DMS153 treated with DMSO at 0.1 percent for 48 hours (cell line): ENCODE measurements at regions not wholly inside any gene's neighbourhood (a gene's known extent, or its start where the extent isn't known, plus 50 kb on each side); places are given as distances from the start of the nearest gene placed in this dataset.
"Not testable (repeated sequence)": the region's sequence is repeated elsewhere in the genome, so short reads cannot be mapped to it uniquely, and the experiment has no call there.

ENCODE experiments used
- DNase-seq: peaks from one replicate; lab custom pipeline; 2025; ENCODE audit not compliant: unreplicated experiment; lab: John Stamatoyannopoulos, UW

DNA sequence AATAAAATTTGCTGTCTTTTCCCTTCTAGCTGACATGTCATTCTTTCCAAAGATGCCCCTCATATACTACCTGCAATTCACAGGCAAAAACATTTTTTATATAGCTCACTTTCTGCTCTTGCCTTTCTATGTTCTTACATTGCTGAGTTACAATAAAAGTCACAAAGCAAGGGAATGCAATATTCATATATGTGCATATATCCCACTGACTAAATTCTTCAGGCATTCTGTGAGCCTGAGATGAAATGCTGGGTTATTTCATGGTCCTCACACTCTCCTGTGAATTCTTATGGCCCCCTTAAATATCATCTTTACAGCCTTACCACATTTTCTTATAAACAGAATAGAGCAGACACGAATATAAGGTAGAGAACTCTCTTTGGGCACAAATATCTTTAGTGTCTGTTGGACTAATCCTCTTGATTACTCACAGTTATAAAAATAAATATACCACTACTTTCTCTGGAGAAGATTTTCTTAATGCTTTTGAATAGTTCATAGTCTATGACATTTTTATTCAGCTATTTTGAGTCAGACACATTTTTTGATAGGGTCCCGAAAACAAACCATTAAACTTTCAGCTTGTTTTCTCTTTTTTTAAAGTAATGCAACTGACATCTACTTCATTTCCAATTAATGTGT, 84.1 kb upstream of the H2AZ1 start:
- DNase-seq: no peak

DNA sequence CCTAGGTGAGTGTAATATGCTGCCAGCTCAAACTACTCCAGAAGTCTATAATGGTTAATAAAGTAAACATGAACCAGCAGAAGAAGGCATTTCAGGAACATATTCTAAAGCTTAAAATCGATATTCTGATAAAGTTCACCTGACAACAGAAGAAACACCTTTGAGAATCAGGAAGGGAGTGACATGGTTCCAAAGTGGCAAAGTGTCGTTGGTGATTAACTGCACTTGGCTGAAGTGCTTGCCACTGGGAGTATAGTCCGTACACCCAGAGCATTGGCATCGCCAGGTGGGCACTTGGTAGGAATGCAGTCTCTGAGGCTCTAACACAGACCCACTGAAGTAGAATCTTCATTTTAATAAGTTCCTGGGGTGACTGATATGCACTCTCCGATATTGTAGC, 76.0 kb upstream of the H2AZ1 start:
- no peak for DNase-seq

DNA sequence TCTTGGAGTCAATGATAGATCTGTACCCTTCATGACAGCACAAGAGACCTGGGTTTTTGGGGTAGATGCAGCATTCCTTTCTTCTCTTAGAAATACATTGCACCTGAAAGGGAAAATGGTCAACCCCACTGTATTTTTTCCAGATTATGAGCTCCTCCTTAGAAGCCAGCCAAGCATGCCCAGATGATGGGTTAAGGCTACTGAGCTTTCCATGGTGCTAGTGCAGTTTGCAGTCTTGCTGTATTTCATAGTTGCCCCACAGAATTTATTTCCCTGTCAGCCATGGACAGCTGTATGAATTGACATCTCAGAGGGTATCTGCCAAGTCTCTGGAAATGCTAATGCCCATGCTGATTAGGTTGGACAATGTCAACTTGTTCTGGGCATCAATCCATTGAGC, 73.7 kb upstream of the H2AZ1 start:
- no peak for DNase-seq

DNA sequence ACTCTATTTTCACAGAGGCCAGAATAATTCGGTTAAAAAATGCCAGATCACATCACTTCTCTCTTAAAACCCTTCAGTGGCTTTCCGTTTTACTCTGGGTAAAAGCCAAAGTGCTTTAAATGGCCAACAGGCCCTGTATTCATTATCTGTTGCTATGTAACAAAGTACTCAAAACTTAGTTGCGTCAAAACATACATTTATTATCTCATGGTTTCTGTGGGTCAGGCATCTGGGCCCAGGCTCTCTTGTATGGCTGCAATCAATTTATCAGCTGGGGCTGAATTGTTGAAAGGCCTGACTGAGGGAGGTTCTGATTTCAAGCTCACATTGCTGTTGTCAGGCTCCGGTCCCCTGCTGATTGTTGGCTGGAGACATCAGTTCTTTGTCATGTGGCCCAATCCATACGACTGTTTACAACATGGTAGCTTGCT, 72.7 kb upstream of the H2AZ1 start:
- peak; percentile 23 for DNase-seq

DNA sequence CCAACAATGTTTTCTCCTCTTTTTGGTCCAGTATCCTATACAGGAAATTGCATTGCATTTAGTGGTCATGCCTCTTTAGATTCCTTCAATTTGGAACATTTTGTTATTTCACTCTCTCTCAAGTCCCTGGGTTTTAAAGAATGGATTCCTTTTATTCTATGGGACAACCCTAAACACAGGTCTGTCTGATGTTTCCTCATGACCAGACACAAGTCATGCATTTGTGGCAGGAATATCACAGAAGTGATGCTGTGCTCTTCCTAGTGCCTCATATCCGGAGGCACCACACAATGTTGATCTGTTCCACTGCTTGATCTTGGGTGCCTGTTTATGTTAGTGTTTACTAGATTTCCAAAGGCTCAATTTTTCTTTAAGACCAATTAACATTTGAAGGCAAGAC, 69.7 kb upstream of the H2AZ1 start:
- no peak for DNase-seq

DNA sequence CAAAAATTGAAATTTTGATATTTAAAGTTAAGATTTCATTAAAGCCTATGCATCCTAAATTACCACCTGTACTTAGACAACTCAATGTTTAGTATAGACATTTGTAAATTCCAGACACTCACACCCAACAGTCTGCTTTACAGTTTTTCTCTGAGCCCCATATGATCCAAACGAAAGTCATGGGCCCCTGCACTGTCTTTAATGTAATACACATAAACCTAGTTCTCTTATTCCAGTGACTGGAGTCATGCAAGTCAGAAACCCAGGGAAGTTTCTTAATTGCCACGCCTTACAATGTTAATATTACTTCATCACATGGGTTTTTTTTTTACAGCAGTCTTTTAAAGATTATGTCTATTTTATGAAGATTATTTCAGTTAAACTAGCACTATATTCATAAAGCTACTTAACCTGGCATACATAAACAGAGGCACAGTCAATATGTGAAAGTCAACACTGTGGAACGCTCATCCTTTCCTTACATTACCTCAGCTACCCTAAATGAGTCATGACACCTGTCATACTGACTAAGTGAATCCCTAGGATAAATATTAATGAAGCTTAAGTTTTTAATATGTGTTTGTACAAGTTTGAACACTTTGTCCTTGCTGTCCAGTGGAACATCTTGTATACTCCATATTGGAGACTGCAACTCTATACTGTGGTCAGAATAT, 67.7 kb upstream of the H2AZ1 start:
- DNase-seq: no peak

DNA sequence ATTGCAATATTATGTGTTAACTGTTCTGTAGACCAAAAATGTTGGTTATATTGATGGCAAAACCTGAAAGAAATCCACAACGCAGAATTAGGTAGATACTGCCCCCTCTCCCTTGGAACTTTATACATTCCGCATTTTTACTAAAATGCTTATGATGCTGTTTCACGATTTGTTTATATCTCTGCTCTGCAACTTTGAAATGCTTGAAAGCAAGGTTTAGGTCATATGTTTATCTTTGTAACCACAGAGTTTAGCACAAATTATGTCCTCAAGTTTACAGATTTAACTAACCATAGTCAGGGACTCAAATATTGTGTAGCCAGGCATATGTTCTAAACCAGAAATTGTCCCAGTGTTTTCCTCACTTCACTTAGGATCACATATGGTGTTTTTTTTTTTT, 66.1 kb upstream of the H2AZ1 start:
- DNase-seq: no peak

DNA sequence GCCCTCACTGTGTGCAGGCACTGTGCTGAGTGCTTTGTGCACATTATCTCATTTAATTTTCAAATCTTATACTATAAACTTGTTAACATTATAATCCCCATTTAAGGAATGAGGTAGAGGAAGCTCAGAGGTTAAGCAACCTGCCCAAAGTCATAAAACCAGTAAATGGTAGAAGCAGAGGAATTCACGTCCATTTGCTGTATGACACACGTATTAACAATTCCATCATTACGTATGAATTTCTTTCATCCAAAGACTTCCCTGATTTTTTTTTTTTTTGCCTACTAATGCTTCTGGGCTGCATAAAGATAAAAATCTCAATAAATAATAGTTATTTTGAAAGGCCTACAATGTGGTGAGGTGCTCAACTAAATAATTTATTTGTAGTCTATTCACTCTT, 64.5 kb upstream of the H2AZ1 start:
- no peak for DNase-seq

DNA sequence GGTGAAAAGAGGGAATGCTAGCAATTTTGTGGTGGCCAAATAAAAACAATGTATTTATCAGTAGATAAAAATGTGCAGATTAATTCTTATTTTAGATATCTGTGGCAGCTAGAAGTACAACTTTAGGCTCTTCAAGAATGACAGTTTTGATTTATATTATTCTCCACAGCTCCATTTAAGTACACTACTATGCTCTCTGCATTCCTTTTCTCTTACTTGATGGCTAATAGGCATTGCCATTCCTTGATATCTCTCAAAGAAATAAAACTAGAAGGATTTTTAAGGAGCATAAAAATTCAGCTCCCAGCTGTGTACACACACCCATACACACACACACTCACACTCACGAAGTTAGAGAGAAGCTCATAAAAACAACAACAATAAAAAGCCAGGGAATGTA, 59.4 kb upstream of the H2AZ1 start:
- DNase-seq: no peak

DNA sequence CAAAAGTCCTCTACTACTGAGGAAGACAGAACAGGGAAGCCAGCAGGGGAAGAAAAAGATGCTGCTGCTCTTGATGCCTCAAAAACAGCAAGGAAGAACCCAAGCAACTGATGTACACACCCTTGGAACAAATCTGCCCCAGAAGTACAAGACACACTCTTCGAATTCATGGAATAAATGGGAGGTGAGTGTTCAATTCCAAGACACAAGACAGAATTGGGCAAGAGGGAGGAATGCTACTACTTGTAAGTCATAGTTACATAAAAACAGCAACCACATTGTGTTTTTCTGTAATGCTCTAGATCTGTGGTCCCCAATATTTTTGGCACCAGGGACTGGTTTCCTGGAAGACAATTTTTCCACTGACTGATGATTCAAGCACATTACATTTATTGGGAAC, 58.0 kb upstream of the H2AZ1 start:
- DNase-seq: no peak

DNA sequence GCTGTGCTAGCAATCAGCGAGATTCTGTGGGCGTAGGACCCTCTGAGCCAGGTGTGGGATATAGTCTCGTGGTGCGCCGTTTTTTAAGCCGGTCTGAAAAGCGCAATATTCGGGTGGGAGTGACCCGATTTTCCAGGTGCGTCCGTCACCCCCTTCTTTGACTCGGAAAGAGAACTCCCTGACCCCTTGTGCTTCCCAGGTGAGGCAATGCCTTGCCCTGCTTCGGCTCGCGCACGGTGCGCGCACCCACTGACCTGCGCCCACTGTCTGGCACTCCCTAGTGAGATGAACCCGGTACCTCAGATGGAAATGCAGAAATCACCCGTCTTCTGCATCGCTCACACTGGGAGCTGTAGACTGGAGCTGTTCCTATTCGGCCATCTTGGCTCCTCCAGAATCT, 56.1 kb upstream of the H2AZ1 start:
- not testable (repeated sequence) for DNase-seq
